GM12865 (cell line): ENCODE measurements at regions not wholly inside any gene's neighbourhood (a gene's known extent, or its start where the extent isn't known, plus 50 kb on each side); places are given as distances from the start of the nearest gene placed in this dataset.
A peak's percentile ranks its signal among the peaks of the same experiment; 100 is the strongest.

Source experiments
- DNase-seq: peaks from one replicate; pipeline ENCODE4 v3.0.0; 2010; ENCODE audit warnings: low read depth
- H3K4me3 ChIP-seq: 2 replicates; pipeline ENCODE4 v1.5.1; 2011; ENCODE audit warnings: mild to moderate bottlenecking, low read depth, low read length, control low read depth
- CTCF ChIP-seq: IDR thresholded peaks from 2 replicates; pipeline ENCODE4 v1.5.1; 2011; ENCODE audit warnings: low read length, control low read depth, low read depth, inconsistent platforms; ENCODE audit not compliant: insufficient read depth; ENCODE audit errors: missing control alignments

- no peak for DNase-seq
- no peak for TF ChIP-seq CTCF
- H3K4me3 ChIP-seq: no peak overlapping the region
These were observed 792.0 kb upstream of the ZNF608 start for GRCh38 chr5:125538469-125538868.

GRCh38 chr5:125541085-125541484, 794.6 kb upstream of the ZNF608 start:
- no peak for TF ChIP-seq CTCF
- DNase-seq: peak; percentile 34
- no peak overlapping the region for H3K4me3 ChIP-seq

- no peak for DNase-seq
- TF ChIP-seq CTCF: no peak
- H3K4me3 ChIP-seq: no peak overlapping the region
These were observed 803.0 kb upstream of the ZNF608 start for GRCh38 chr5:125549322-125549911.

GRCh38 chr5:125550274-125550673, 803.8 kb upstream of the ZNF608 start:
- DNase-seq: no peak
- H3K4me3 ChIP-seq: no peak overlapping the region
- TF ChIP-seq CTCF: no peak

GRCh38 chr5:125551246-125551645, 804.8 kb upstream of the ZNF608 start:
- no peak for DNase-seq
- no peak overlapping the region for H3K4me3 ChIP-seq
- no peak for TF ChIP-seq CTCF

- no peak overlapping the region for H3K4me3 ChIP-seq
- no peak for TF ChIP-seq CTCF
- no peak for DNase-seq
These were observed 805.4 kb upstream of the ZNF608 start for GRCh38 chr5:125551797-125552196.

- DNase-seq: no peak
- no peak overlapping the region for H3K4me3 ChIP-seq
- TF ChIP-seq CTCF: no peak
These were observed 806.0 kb upstream of the ZNF608 start for GRCh38 chr5:125552486-125552885.
